GM20000 (cell line): ENCODE measurements at regions not wholly inside any gene's neighbourhood (a gene's known extent, or its start where the extent isn't known, plus 50 kb on each side); places are given as distances from the start of the nearest gene placed in this dataset.

Experiments used
- DNase-seq: peaks from one replicate; pipeline ENCODE4 v3.0.0; 2012; ENCODE audit warnings: low spot score
- TF ChIP-seq, protein P1 (sequence below): IDR thresholded peaks from 2 replicates; pipeline ENCODE4 v1.5.1; 2012; ENCODE audit warnings: mild to moderate bottlenecking, control low read depth; ENCODE audit errors: extremely low read depth, missing control alignments

DNA sequence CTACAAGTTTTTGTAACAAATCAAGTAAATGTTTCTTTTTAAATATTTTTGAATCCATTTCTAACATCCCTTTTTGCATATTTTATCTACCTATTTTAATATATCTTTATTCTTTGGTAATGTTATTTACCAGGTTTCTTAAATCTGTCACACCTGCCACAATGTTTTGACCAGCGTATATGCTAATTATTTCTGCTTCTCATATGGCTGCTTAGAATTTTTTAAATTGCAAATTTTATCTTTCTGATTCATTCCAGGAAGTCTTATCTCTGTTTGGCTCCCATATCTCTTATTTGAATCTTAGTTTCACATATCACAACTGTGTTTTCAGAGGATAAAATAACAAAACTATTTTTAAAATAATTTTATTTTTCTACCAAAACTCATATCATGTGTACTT lies 1411.1 kb downstream of the KCNT2 start:
- no peak for DNase-seq
- TF ChIP-seq, protein P1, sequence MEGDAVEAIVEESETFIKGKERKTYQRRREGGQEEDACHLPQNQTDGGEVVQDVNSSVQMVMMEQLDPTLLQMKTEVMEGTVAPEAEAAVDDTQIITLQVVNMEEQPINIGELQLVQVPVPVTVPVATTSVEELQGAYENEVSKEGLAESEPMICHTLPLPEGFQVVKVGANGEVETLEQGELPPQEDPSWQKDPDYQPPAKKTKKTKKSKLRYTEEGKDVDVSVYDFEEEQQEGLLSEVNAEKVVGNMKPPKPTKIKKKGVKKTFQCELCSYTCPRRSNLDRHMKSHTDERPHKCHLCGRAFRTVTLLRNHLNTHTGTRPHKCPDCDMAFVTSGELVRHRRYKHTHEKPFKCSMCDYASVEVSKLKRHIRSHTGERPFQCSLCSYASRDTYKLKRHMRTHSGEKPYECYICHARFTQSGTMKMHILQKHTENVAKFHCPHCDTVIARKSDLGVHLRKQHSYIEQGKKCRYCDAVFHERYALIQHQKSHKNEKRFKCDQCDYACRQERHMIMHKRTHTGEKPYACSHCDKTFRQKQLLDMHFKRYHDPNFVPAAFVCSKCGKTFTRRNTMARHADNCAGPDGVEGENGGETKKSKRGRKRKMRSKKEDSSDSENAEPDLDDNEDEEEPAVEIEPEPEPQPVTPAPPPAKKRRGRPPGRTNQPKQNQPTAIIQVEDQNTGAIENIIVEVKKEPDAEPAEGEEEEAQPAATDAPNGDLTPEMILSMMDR: no peak

DNA sequence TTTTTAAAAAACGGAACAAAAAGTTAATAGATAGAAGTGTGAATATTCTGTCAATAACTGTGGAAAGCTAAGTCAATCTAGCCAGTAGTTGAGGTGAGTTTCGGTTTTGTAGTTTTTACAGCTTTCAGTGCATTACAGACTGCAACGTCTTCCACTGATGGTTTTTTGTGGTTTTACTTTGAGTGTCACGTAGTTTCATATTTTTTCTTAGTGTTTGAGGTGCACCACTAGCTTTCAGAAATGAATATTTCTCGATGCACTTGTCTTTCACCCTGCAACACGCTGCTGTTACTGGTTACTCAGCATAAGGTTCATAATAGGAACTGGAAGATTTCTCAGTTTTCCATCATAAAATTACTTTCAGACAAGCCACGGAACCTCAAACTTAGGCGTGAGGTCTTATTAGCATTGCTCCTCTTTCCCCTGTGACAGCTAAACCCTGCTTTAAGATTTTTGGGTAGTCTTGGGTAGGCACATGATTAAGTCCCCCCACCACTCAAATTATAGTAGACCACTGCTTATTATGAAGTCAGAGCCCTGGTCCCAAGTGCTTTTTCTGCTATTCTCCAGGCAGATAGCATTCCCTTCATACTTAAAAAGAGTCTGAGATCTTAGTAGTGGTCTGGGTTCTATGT lies 1412.7 kb downstream of the KCNT2 start:
- TF ChIP-seq, protein P1: no peak

DNA sequence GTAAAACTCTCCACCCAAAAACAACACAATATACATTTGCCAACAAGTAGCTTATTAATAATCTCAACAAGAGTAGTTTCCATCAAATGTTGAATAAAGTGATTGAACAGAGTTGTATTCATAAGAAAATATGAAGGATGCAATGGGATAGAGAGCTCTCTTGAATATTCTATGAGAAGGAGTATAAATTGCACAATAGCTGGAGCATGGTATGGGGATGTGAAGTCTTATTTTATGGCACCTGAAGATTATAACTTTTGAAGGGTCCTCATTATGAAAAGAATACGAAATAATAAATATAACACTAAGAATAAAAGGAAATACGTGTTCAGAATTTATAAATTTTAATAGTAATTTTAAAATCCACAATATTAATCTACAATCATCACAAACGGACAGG lies 1415.1 kb downstream of the KCNT2 start:
- DNase-seq: no peak
- TF ChIP-seq, protein P1: no peak

More for the DNA sequence above, 1412.7 kb downstream of the KCNT2 start:
- DNase-seq: peak; percentile 59

DNA sequence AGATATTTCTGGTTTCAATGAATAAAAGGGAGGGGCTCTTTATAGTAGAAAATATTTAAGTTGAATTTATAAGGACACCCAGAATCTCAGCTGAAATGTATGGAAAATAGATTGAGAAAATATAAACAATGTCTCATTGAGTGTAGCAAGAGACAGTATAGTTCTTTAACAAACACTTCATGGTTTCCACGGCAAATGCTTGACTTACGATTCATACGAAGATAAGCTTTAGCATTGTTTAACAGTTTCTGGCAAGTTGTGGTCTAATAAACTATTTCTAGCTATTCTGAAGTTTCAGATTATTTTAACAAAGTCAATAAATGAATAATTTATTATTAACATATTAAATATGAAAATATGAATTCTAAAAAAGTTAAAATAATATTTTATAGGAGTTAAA lies 1419.4 kb downstream of the KCNT2 start:
- DNase-seq: no peak
- TF ChIP-seq, protein P1: no peak

DNA sequence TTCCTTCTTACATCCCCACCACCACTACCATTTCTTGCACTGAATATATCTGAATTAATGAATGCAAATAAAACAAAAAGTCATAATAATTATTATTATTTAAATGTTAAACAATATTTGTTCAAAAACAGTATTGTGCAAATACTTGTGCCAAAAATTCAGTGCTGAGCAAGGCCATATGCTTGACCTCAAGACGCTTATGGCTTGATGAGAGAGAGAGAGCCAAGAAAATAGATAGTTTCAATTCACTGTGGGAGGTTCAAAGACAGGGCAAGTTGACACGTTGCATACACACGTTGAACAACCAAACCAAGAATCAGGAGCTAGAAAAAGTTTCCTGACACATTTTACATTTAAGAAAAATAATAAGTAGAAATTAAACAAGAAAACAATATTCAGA lies 1421.7 kb downstream of the KCNT2 start:
- TF ChIP-seq, protein P1: no peak
- no peak for DNase-seq

DNA sequence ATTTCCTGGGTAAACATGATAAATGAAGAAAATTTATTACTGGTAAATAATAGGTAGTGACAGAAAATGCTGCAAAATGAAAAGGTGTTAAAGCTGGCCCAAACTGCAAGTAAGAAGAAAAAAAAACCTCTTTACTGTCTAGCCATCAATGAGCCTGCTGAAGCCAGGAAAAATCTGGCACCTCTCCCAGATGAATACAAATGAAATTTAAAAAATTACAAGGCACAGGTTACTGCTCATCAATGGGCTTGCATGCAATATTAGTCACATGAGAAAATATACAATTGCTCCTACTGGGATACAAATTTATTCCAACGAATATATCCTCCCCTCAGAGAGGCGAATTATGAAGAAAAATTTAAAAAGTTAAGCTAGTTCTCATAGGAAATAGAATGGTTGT lies 1422.5 kb downstream of the KCNT2 start:
- TF ChIP-seq, protein P1: no peak
- DNase-seq: no peak

DNA sequence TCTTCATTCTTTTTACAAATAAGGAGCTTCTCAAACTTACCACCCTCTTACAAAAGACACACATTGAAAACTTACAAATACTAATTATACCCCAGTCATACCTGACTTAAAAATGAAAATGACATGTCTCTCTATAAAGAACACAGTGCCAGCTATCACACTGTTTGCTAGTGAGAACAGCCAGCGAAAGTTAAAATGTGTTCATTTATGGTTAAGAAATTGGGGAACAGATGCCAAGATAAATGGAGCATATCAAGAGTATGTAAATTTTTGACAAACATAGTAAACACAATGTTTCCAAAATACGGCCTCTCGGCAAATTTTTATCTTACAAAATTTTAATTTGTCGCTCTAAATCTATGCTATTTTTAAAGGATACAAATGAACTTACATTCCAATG lies 1422.9 kb downstream of the KCNT2 start:
- TF ChIP-seq, protein P1: no peak
- no peak for DNase-seq
